HG03432 (cell line): ENCODE measurements at regions not wholly inside any gene's neighbourhood (a gene's known extent, or its start where the extent isn't known, plus 50 kb on each side); places are given as distances from the start of the nearest gene placed in this dataset.
"Not testable (repeated sequence)": the region's sequence is repeated elsewhere in the genome, so short reads cannot be mapped to it uniquely, and the experiment has no call there.

Experiments
- ATAC-seq: cut with Tn5 transposase; IDR thresholded peaks from one replicate; pipeline ENCODE4 v1.9.1; 2021; ENCODE audit warnings: mild to moderate bottlenecking, moderate library complexity; ENCODE audit not compliant: unreplicated experiment

- ATAC-seq = no peak
Measured at GRCh38 chr21:18803624-18804023, 400.0 kb upstream of the TMPRSS15 start.

- ATAC-seq = no peak
Measured at GRCh38 chr21:18810136-18810535, 406.6 kb upstream of the TMPRSS15 start.

- no peak for ATAC-seq
Measured at GRCh38 chr21:18812308-18812707, 408.7 kb upstream of the TMPRSS15 start.

- ATAC-seq = no peak
Measured at GRCh38 chr21:18819507-18819906, 415.9 kb upstream of the TMPRSS15 start.

GRCh38 chr21:18826562-18826961 lies 423.0 kb upstream of the TMPRSS15 start:
- ATAC-seq = no peak

- ATAC-seq = no peak
Measured at GRCh38 chr21:18831942-18832676, 428.5 kb upstream of the TMPRSS15 start.

GRCh38 chr21:18832950-18833349 lies 429.4 kb upstream of the TMPRSS15 start:
- no peak for ATAC-seq

- not testable (repeated sequence) for ATAC-seq
Measured at GRCh38 chr21:18834121-18834520, 430.5 kb upstream of the TMPRSS15 start.

GRCh38 chr21:18840239-18840638 lies 436.7 kb upstream of the TMPRSS15 start:
- peak; percentile 80 for ATAC-seq

GRCh38 chr21:18857606-18858005 lies 454.0 kb upstream of the TMPRSS15 start:
- ATAC-seq = not testable (repeated sequence)

- no peak for ATAC-seq
Measured at GRCh38 chr21:18869104-18869503, 465.5 kb upstream of the TMPRSS15 start.

- no peak for ATAC-seq
Measured at GRCh38 chr21:18877917-18878316, 474.3 kb upstream of the TMPRSS15 start.

GRCh38 chr21:18887922-18888602 lies 484.5 kb upstream of the TMPRSS15 start:
- ATAC-seq = no peak

GRCh38 chr21:18893406-18893805 lies 489.8 kb upstream of the TMPRSS15 start:
- no peak for ATAC-seq

GRCh38 chr21:18894387-18894786 lies 490.8 kb upstream of the TMPRSS15 start:
- ATAC-seq = no peak

GRCh38 chr21:18899261-18899660 lies 495.7 kb upstream of the TMPRSS15 start:
- no peak for ATAC-seq

GRCh38 chr21:18902660-18903059 lies 499.1 kb upstream of the TMPRSS15 start:
- no peak for ATAC-seq

GRCh38 chr21:18907076-18907475 lies 503.5 kb upstream of the TMPRSS15 start:
- ATAC-seq = no peak

GRCh38 chr21:18908641-18909040 lies 505.1 kb upstream of the TMPRSS15 start:
- ATAC-seq = no peak

- no peak for ATAC-seq
Measured at GRCh38 chr21:18913914-18914313, 510.3 kb upstream of the TMPRSS15 start.

GRCh38 chr21:18914570-18914969 lies 511.0 kb upstream of the TMPRSS15 start:
- no peak for ATAC-seq

GRCh38 chr21:18917622-18918021 lies 514.0 kb upstream of the TMPRSS15 start:
- ATAC-seq = no peak
